ENCODE measurements at regions not wholly inside any gene's neighbourhood (a gene's known extent, or its start where the extent isn't known, plus 50 kb on each side); places are given as distances from the start of the nearest gene placed in this dataset.

DNA sequence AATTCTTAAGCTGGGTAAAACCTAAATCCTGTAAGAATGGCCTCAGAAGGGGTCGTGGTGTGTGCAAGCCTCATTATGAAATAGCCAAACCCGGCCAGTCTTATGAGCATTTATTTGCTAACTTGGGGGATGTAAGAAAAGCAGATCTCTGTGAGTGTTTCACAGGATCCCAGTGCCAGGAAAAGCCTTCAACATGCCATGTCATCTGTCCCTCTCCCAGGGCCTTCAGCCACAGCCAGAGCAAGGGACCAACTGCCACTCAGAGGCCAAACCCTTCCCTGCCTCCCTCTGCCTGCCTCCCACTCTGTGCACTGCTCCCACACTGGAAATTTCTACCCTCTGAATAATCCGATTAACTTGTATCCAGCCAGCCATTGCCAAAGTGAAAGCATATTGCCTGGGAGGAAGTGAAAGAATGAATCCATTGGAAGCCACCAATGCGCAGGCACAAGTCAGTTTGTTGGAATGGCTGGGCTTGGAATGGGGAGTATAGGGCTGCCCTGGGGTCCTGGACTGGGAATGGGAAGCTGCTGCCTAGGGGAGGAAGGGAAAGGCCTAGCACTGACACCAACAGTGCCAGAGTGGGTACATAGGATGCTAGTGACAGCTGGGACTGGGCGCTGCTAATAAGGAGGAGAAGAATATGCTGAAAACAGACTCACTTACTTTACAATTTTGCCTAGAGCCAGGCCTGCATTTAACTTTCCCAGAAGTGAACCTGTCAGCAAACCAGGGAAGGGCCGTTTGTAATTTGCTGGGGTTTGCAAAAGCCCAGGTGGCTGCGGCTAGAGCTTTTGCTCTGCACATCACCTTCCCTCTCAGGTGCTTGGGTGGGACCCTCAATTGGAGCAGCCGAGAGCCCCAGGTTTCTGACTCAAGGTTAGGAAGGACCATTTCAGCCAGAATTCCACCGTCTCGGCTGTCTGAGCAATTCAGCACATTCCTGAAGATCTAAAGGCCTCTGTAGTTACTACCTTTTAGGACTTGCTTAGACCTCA lies 146.6 kb upstream of the NCK2 start:
- Mint-ChIP-seq H3K9me3 (no peaks in the 10 kb centered on the region), H3K36me3 (ENCODE audit: low read depth) (no peaks in the 10 kb centered on the region), H3K27me3 (no peaks in the 10 kb centered on the region), H3K27ac (no peak overlapping the region), H3K4me3 (no peak overlapping the region), H3K4me1 (ENCODE audit: low read depth) (peaks cover 35% of the 10 kb centered on the region)
- TF ChIP-seq, protein P1, sequence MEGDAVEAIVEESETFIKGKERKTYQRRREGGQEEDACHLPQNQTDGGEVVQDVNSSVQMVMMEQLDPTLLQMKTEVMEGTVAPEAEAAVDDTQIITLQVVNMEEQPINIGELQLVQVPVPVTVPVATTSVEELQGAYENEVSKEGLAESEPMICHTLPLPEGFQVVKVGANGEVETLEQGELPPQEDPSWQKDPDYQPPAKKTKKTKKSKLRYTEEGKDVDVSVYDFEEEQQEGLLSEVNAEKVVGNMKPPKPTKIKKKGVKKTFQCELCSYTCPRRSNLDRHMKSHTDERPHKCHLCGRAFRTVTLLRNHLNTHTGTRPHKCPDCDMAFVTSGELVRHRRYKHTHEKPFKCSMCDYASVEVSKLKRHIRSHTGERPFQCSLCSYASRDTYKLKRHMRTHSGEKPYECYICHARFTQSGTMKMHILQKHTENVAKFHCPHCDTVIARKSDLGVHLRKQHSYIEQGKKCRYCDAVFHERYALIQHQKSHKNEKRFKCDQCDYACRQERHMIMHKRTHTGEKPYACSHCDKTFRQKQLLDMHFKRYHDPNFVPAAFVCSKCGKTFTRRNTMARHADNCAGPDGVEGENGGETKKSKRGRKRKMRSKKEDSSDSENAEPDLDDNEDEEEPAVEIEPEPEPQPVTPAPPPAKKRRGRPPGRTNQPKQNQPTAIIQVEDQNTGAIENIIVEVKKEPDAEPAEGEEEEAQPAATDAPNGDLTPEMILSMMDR (IDR thresholded peaks at IDR 0.05) = no peak
- ATAC-seq (no peak), DNase-seq (no peak)
- CTCF ChIA-PET = interaction anchor here (3.9 kb wide), 1 partner anchor 21 kb away, joined by 14 read pairs; no protein-coding TSS in a partner anchor
- intact Hi-C loops (cut with micrococcal nuclease) = no loop called here
- POLR2A ChIA-PET = interaction anchor here (1.4 kb wide), 1 partner anchor 20 kb away, joined by 3 read pairs; no protein-coding TSS in a partner anchor

GRCh38 chr2:105597011-105597805 lies 147.5 kb upstream of the NCK2 start:
- ChIA-PET POLR2A (interaction anchor here (0.8 to 1.2 kb wide), 3 partner anchors 9 to 596 kb away, joined by 3 to 5 read pairs (median 3); no protein-coding TSS in a partner anchor), CTCF (interaction anchor here (3.9 kb wide), 1 partner anchor 20 kb away, joined by 14 read pairs; no protein-coding TSS in a partner anchor)
- no peak for ATAC-seq
- H3K27me3 Mint-ChIP-seq = no peaks in the 10 kb centered on the region
- DNase-seq = no peak
- H3K4me1 Mint-ChIP-seq (ENCODE audit: low read depth) = peaks cover 35% of the 10 kb centered on the region
- no peaks in the 10 kb centered on the region for H3K9me3 Mint-ChIP-seq
- TF ChIP-seq, protein P1 (IDR thresholded peaks at IDR 0.05) = no peak
- no peak overlapping the region for H3K4me3 Mint-ChIP-seq
- intact Hi-C loops (cut with micrococcal nuclease) = no loop called here
- peak overlapping the region; percentile 26 for H3K27ac Mint-ChIP-seq
- H3K36me3 Mint-ChIP-seq (ENCODE audit: low read depth) = no peaks in the 10 kb centered on the region

GRCh38 chr2:105596411-105596921 lies 148.2 kb upstream of the NCK2 start:
- intact Hi-C loops (cut with micrococcal nuclease) = no loop called here
- no peak overlapping the region for H3K4me3 Mint-ChIP-seq
- DNase-seq (no peak), ATAC-seq (no peak)
- no peaks in the 10 kb centered on the region for H3K36me3 Mint-ChIP-seq (ENCODE audit: low read depth)
- ChIA-PET POLR2A (interaction anchor here (1.0 to 1.4 kb wide), 3 partner anchors 10 to 596 kb away, joined by 3 to 5 read pairs (median 4); no protein-coding TSS in a partner anchor), CTCF (interaction anchor here (0.8 to 3.9 kb wide), 2 partner anchors 19 to 23 kb away, joined by 3 to 14 read pairs; no protein-coding TSS in a partner anchor)
- H3K27ac Mint-ChIP-seq = peak overlapping the region; percentile 26
- peaks cover 35% of the 10 kb centered on the region for H3K4me1 Mint-ChIP-seq (ENCODE audit: low read depth)
- no peaks in the 10 kb centered on the region for H3K27me3 Mint-ChIP-seq
- TF ChIP-seq, protein P1 (IDR thresholded peaks at IDR 0.05) = no peak
- H3K9me3 Mint-ChIP-seq = no peaks in the 10 kb centered on the region

DNA sequence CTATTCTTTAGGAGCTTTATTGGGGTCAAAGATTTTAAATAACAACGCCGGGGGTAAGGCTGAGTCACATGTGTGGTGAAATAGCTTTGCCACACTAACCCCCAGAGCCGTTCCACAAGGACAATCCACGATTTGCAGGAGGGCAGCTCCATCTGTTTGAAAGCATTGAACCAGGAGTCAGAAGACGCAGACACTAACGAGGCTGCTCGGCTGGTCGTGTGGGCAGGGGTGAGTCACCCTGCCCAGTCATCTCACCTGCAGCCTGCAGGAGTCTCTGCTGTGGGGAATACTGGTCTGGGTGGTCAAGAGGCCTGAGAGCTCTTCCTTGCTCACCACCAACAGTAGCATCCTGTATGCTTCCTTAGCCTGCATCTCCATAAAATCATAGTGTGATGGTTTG lies 149.2 kb upstream of the NCK2 start:
- POLR2A ChIA-PET = interaction anchor here (0.8 to 1.4 kb wide), 2 partner anchors 13 to 18 kb away, joined by 3 to 4 read pairs; no protein-coding TSS in a partner anchor
- TF ChIP-seq, protein P1 (IDR thresholded peaks at IDR 0.05) = no peak
- Mint-ChIP-seq H3K4me3 (no peak overlapping the region), H3K36me3 (ENCODE audit: low read depth) (no peaks in the 10 kb centered on the region), H3K9me3 (no peaks in the 10 kb centered on the region), H3K27ac (no peak overlapping the region), H3K27me3 (no peaks in the 10 kb centered on the region), H3K4me1 (ENCODE audit: low read depth) (peaks cover 35% of the 10 kb centered on the region)
- peak; percentile 35 for DNase-seq
- CTCF ChIA-PET = interaction anchor here (0.8 to 3.9 kb wide), 2 partner anchors 18 to 22 kb away, joined by 3 to 14 read pairs; no protein-coding TSS in a partner anchor
- peak; percentile 67 for ATAC-seq
- intact Hi-C loops (cut with micrococcal nuclease) = no loop called here
